Colonic mucosa (tissue), 4 donors: ENCODE measurements at regions not wholly inside any gene's neighbourhood (a gene's known extent, or its start where the extent isn't known, plus 50 kb on each side); places are given as distances from the start of the nearest gene placed in this dataset.

ENCODE experiments used
- DNase-seq: peaks from one replicate; pipeline ENCODE4 v3.0.0-alpha.2; 2020
- H3K27ac ChIP-seq: fragments of 200-600 bp; one replicate; pipeline ENCODE4 v1.8.0; 2021
- H3K27me3 ChIP-seq: fragments of 200-600 bp; one replicate; pipeline ENCODE4 v1.8.0; 2021
- H3K36me3 ChIP-seq: fragments of 200-600 bp; one replicate; pipeline ENCODE4 v1.8.0; 2021
- H3K4me1 ChIP-seq: fragments of 200-600 bp; one replicate; pipeline ENCODE4 v1.8.0; 2021; ENCODE audit warnings: mild to moderate bottlenecking
- H3K4me3 ChIP-seq: fragments of 200-600 bp; one replicate; pipeline ENCODE4 v1.8.0; 2021
- H3K9ac ChIP-seq, 2 donors: one replicate each; pipeline ENCODE4 v1.7.0; 2013; ENCODE audit warnings: control low read depth in 2 of 2, low read depth in 2 of 2, low read length in 2 of 2
- H3K9me3 ChIP-seq: fragments of 200-600 bp; one replicate; pipeline ENCODE4 v1.8.0; 2021
- intact Hi-C: fragments of 100-400 bp; cut with DNase I; formaldehyde crosslinking; loops from one replicate; pipeline ENCODE4 v1.14.1; 2022
- TF ChIP-seq, protein P1 (sequence below): fragments of 200-600 bp; IDR thresholded peaks from one replicate; pipeline ENCODE4 v1.8.0; 2022; ENCODE audit warnings: antibody characterized with exemption, mild to moderate bottlenecking
- donor health status: healthy.
- donor health status: DM: no; HTN: no; CAD: no.
- donor health status: DM: no; HTN: no; CAD: no.

DNA sequence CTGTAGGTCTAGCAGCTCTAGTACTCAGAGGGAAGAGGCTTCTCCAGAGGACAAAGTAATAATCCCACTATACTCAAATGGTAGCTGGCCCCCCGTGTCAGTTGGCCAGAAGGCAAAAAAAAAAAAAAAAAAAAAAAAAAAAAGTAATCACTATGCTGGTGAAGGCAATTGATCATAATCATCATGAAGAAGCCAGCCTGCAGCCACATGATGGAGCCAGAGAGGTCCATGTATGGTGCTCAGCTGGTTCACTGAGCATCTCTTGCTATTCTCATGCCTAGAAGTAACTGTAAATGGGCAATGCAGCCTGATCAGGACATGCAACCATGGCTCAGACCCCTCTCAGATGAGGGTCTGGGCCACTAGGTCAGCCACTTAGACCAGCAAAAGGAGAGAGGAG is 378.8 kb downstream of the MED13L start:
- intact Hi-C loops, result no loop called here
- no peak for DNase-seq
- no peak overlapping the region for H3K27ac ChIP-seq
- no peak overlapping the region for H3K4me3 ChIP-seq
- H3K4me1 ChIP-seq, result no peaks in the 10 kb centered on the region
- H3K9me3 ChIP-seq, result no peaks in the 10 kb centered on the region
- H3K9ac ChIP-seq, result no peak overlapping the region
- TF ChIP-seq, protein P1, sequence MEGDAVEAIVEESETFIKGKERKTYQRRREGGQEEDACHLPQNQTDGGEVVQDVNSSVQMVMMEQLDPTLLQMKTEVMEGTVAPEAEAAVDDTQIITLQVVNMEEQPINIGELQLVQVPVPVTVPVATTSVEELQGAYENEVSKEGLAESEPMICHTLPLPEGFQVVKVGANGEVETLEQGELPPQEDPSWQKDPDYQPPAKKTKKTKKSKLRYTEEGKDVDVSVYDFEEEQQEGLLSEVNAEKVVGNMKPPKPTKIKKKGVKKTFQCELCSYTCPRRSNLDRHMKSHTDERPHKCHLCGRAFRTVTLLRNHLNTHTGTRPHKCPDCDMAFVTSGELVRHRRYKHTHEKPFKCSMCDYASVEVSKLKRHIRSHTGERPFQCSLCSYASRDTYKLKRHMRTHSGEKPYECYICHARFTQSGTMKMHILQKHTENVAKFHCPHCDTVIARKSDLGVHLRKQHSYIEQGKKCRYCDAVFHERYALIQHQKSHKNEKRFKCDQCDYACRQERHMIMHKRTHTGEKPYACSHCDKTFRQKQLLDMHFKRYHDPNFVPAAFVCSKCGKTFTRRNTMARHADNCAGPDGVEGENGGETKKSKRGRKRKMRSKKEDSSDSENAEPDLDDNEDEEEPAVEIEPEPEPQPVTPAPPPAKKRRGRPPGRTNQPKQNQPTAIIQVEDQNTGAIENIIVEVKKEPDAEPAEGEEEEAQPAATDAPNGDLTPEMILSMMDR, result no peak
- no peaks in the 10 kb centered on the region for H3K27me3 ChIP-seq
- no peaks in the 10 kb centered on the region for H3K36me3 ChIP-seq

DNA sequence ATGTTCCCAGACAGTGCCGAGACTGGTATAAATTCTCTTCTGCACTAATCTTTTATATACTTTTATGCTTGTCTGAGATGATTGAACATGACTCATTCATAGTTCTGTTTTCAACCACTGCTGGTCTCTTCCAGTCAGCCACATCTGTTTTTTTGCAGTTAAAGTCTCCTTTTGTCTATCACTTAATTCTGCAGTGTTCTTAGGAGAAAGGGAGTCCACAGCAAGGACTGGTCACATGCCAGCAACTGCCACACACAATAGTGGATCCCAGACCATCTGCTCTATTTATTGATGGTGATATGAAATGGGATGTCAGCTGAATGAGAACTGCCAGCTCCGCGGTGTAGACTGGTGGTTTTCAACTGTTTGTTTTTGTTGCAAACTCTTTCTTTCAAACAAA is 379.8 kb downstream of the MED13L start:
- no peak overlapping the region for H3K27ac ChIP-seq
- TF ChIP-seq, protein P1, result no peak
- H3K4me3 ChIP-seq, result no peak overlapping the region
- H3K4me1 ChIP-seq, result no peaks in the 10 kb centered on the region
- DNase-seq, result no peak
- H3K9ac ChIP-seq, result no peak overlapping the region
- no peaks in the 10 kb centered on the region for H3K36me3 ChIP-seq
- intact Hi-C loops, result no loop called here
- H3K27me3 ChIP-seq, result no peaks in the 10 kb centered on the region
- H3K9me3 ChIP-seq, result no peaks in the 10 kb centered on the region

DNA sequence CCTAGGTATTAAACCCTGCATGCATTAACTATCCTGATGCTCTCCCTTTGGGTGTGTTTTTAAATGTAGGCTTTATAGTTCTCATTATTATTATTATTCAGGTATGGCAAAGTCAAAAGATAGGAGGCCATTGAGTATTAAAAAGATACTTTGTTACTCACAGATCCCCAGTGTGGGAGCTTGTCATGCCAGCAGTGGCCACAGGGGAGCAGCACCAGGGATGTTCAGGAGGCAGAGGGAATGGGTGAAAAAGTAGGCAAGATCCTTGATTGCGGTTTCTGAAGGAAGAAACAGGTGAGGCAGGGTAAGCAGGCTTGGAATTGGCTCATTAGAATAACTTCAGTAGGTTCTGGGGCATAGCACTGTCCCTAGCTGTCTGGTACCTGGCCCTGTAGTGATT is 382.2 kb downstream of the MED13L start:
- Histone ChIP-seq H3K4me3 (no peak overlapping the region), H3K27ac (no peak overlapping the region), H3K27me3 (no peaks in the 10 kb centered on the region), H3K9me3 (no peaks in the 10 kb centered on the region), H3K4me1 (no peaks in the 10 kb centered on the region), H3K9ac (no peak overlapping the region), H3K36me3 (no peaks in the 10 kb centered on the region)
- intact Hi-C loops, result no loop called here
- TF ChIP-seq, protein P1, result peak; percentile 34
- no peak for DNase-seq

DNA sequence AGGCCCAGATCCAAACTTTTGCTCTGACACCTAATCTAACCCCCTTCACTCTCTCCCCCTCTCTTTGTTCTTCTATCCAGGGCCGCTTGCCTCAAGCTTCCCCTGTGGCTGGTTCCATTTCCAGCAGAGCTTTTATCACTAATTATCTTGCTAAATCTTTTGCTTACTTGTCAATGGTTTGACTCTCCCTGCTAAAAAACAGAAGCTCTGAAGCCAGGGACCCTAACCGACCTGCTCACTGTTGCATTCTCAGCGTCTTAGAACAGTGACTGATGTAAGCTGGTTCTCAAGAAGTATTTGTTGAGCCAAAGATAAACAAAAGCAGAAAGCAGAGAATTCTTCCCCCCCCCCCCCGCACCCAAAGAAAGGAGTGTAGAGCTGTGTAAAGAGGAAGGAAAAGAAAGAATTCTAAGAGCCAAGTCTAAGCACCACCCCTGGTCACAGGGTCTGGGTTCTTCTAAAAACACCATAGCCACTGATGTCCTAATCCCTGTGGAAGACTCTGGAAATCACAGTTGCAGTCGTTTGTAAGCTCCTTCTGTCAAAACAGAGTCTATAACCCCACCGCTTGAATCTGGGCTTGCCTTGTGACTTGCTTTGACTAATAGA is 385.8 kb downstream of the MED13L start:
- Histone ChIP-seq H3K4me3 (no peak overlapping the region), H3K9me3 (no peaks in the 10 kb centered on the region), H3K27me3 (no peaks in the 10 kb centered on the region), H3K4me1 (no peaks in the 10 kb centered on the region), H3K36me3 (no peaks in the 10 kb centered on the region), H3K9ac (no peak overlapping the region), H3K27ac (no peak overlapping the region)
- DNase-seq, result no peak
- TF ChIP-seq, protein P1, result no peak
- intact Hi-C loops, result no loop called here

DNA sequence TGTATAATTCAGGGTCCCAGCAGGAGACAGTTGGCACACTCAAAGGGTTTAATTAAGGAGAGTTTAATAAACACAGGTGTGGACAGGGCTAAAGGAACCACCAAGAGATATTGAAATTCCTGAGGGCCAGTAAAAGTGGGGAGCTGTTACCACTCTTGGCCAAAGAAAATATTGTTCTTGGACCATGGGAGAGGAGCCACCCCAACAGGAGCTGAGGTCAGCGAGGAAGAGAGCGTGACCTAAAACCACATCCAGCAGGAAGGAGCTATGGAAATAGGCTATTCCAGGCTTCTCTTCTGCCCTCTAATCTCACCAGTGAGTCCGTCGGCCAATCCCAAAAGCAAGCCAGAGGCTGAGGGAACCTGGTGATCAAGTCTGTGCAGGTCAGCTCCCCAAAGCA is 390.8 kb downstream of the MED13L start:
- Histone ChIP-seq H3K27ac (no peak overlapping the region), H3K4me3 (no peak overlapping the region), H3K4me1 (no peaks in the 10 kb centered on the region), H3K9ac (no peak overlapping the region), H3K27me3 (no peaks in the 10 kb centered on the region), H3K36me3 (no peaks in the 10 kb centered on the region), H3K9me3 (no peaks in the 10 kb centered on the region)
- TF ChIP-seq, protein P1, result no peak
- DNase-seq, result no peak
- intact Hi-C loops, result no loop called here
